SKM-1 treated with dmso at 0.1 percent for 144 hours (cell line): ENCODE measurements at regions not wholly inside any gene's neighbourhood (a gene's known extent, or its start where the extent isn't known, plus 50 kb on each side); places are given as distances from the start of the nearest gene placed in this dataset.

ENCODE experiments used
- DNase-seq: peaks from one replicate; lab custom pipeline; 2025; ENCODE audit not compliant: unreplicated experiment; lab: John Stamatoyannopoulos, UW

DNA sequence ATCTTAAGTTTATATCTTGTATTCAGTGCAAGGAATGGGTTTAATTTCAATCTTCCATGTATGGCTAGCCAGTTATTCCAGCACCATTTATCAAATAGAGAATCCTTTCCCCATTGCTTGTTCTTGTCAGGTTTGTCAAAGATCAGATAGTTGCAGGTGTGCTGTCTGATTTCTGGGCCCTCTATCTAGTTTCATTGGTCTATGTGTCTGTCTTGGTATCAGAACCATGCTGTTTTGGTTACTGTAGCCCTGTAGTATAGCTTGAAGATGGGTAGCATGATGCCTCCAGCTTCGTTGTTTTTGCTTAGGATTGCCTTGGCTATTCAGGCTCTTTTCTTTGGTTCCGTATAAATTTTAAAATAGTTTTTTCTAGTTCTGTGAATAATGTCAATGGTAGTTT lies 200.0 kb downstream of the MANEA start:
- no peak for DNase-seq

- no peak for DNase-seq
These were observed 202.7 kb downstream of the MANEA start for GRCh38 chr6:95780037-95780436.

- DNase-seq, result no peak
These were observed 206.7 kb downstream of the MANEA start for GRCh38 chr6:95784019-95784418.

DNA sequence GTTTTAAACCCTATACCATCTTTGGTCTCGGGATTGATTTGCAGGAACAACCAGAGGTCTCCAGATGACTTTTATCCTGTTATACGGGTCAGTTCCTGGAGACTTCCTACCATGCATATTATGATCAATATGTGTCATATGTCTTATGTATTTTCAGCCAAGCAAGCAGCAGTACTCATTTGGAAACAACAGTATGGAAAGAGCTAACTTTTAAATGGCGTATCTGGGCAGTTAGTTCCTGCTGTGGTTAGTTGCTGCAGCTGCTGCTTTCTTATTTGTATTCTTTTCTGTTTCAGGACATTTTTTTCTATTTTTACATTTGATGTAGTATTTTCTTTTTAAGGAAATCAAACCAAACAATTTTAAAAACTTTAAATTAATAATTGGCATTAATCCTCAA lies 207.5 kb downstream of the MANEA start:
- DNase-seq, result no peak

DNA sequence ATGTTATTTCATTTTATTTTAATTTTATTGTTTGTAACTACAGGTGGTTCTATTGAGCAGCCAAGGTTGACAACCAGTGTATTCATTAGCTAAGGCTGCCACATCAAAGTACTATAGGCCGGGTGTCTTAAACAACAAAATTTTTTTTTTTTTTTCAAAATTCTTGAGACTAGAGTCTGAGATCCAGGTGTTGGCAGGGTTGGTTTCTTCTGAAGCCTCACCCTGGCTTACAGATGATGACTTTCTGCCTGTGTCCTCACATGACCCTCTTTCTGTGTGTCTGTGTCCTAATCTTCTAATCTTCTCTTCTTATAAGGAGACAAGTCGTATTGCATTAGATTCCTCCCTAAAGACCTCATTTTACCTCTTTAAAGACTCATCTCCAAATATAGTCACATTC lies 208.4 kb downstream of the MANEA start:
- DNase-seq, result no peak

DNA sequence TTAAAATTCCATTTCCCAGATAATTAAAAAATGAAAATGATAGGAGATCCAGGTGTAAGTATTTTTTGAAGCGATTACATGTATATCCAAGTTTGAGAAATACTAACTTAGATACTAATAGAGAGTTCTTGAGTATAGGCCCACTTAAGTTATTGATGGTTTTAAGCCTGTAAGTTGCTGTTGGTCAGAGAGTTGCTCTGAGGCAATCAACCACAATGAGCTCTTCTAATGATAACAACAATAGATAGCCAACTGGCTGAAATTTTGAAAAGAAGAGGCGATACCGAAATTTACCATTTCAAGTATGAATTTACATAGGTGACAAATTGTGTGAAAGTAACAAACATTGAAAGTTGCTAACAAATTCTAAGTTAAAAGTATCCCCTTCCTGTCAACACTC lies 209.5 kb downstream of the MANEA start:
- DNase-seq, result no peak

DNA sequence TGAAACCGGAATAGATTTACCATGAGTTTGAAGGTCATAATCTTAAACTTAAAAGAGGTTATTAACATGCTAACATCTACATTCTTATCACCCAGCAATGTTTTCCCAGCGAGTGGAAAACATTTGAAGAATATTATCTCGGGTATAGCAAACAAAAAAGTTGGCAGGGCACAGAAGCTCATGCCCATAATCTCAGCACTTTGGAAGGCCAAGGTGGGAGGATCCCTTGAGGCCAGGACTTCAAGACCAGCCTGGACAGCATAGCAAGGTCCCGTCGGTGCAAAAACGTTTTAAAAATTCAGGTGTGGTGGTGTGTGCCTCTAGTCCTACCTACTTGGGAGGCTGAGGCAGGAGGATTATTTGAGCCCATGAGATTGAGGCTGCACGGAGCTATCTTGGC lies 213.5 kb downstream of the MANEA start:
- no peak for DNase-seq

- no peak for DNase-seq
These were observed 217.4 kb downstream of the MANEA start for GRCh38 chr6:95794749-95795148.

GRCh38 chr6:95795927-95796326 lies 218.6 kb downstream of the MANEA start:
- no peak for DNase-seq

GRCh38 chr6:95797054-95797453 lies 218.7 kb upstream of the FUT9 start:
- no peak for DNase-seq

- DNase-seq, result no peak
These were observed 212.8 kb upstream of the FUT9 start for GRCh38 chr6:95802978-95803377.

GRCh38 chr6:95803889-95804288 lies 211.9 kb upstream of the FUT9 start:
- DNase-seq, result no peak

- no peak for DNase-seq
These were observed 210.8 kb upstream of the FUT9 start for GRCh38 chr6:95804847-95805541.

DNA sequence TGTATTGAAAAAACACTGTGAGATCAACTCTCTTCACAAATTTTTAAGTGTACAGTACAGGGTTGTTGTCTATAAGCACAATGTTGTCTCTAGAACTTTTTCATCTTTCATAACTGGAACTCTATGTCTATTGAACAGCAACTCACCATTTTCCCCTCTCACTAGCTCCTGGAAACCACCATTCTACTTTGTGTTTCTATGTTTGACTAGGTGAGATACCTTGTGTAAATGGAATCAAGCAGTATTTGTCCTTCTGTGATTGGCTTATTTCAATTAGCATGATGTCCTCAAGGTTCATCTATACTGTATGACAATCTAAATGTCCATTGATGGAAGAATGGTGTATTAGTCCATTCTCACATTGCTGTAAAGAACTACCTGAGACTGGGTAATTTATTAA lies 210.1 kb upstream of the FUT9 start:
- DNase-seq, result no peak

GRCh38 chr6:95815389-95816056 lies 200.3 kb upstream of the FUT9 start:
- DNase-seq, result no peak

- no peak for DNase-seq
These were observed 196.3 kb upstream of the FUT9 start for GRCh38 chr6:95819461-95819860.

DNA sequence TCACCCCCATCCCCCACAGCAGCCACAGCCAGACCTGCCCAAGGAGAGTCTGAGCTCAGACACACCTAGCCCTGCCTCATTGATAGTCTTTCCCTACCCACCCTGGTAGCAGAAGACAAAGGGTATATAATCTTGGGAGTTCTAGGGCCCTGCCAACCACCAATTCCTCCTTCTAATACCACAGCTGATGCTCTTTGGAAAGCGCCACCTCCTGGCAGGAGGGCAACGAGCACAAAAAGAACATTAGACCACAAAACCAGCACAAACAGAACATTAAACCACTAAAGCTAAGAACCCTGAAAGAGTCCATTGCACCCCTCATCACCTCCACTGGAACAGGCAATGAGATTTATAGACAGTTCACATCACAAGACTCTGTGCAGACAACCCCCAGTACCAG lies 195.8 kb upstream of the FUT9 start:
- no peak for DNase-seq

DNA sequence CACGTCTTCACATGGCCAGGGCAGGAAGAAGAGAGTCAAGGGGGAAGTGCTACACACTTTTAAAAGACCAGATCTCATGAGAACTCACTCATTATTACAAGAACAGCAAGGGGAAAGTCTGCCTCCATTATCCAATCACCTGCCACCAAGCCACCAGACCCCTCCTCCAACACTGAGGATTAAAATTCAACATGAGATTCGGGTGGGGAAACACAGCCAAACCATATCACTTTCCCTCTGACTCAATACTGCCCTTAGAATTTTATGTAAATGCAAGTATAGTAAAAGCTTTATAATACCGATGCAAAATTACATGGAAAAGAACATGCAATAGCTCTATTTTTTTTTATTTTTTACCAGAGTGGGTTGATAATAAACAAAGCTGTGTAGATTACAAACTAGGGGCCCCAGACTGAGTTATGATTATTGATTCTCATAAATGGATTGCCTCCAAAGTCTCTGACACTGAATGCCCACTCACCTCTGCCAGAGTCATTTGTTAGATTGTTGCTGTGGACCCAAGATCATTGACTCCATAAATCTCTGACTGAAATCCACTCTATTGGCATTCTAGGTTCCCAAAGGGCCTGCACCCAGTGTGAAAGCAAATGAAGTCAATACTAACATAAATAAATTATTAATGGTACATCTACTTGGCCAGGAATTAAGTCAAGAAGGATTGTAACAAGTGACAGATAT lies 184.8 kb upstream of the FUT9 start:
- no peak for DNase-seq

GRCh38 chr6:95837890-95838289 lies 177.9 kb upstream of the FUT9 start:
- no peak for DNase-seq

DNA sequence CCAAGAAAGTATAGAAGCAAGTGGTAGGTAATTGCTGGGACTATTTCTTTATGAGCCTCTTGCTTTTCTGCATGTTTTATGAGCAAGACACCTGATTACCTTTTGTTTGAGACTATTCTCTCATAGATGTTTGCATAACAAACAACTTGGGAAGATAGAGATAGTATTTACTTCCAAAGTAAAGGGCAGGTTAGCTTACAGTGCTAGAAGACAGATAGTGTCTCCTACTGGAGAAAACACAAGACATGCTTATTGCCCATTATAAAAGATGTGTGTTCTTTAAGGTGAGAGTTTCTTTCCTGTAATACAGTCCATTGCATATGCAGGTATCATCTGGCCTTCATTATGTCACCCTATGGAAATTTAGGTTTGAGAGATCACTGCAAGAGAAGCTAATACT lies 174.2 kb upstream of the FUT9 start:
- DNase-seq, result no peak

- DNase-seq, result no peak
These were observed 169.1 kb upstream of the FUT9 start for GRCh38 chr6:95846652-95847051.

DNA sequence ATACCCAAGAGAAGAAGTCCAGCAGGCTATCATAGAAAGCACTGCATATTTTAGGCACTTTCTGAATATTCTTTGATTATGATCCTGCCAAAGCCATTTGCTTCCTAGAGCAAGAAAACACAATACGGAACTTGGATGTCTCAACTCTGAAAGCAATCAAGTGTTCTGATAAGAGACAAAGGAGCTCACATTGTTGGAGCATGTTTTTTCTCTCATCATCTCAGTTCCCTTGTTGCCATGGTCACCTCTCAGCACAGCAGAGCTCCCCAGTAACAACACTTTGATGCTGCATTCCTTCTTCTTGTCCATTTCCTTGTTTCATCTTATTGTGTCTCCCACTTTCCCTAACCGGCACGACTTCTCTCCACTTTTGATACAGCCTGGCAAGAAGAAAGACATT lies 168.7 kb upstream of the FUT9 start:
- no peak for DNase-seq
